Stimulated activated CD4-positive, alpha-beta T cell treated with anti-CD3 and anti-CD28 coated beads, Interleukin-15, amount 100 ng/mL, for 48 hours (primary cell): ENCODE measurements at regions not wholly inside any gene's neighbourhood (a gene's known extent, or its start where the extent isn't known, plus 50 kb on each side); places are given as distances from the start of the nearest gene placed in this dataset.

Experiments
- DNase-seq, 2 donors: peaks; one replicate each; pipeline ENCODE4 v3.0.0-alpha.2; 2020; ENCODE audit warnings: low read depth in 2 of 2

- DNase-seq: no peak
These were observed 289.5 kb upstream of the CCDC196 start for GRCh38 chr14:66196670-66197069.

DNA sequence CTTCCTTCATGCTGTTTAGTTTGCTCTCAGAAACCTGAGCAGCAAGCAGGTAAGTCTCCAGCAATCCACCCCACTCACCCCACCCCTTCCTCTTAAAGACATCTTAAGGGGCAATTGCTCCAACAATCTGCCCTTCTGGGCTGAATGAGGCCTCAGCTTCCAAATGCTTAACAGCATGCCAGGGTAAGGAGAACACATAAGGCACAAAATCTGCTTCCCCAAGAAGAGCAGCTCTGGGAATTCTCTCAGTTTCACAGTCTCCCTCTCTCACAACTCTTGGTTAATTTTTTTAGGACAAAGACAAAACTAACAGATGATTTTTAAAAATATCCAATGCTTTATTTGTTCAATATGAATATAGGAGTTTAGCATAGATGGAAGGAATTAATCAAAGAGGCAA, 288.9 kb upstream of the CCDC196 start:
- DNase-seq: no peak

- DNase-seq: no peak
These were observed 279.6 kb upstream of the CCDC196 start for GRCh38 chr14:66206554-66206953.

- DNase-seq: no peak
These were observed 269.4 kb upstream of the CCDC196 start for GRCh38 chr14:66216763-66217162.

DNA sequence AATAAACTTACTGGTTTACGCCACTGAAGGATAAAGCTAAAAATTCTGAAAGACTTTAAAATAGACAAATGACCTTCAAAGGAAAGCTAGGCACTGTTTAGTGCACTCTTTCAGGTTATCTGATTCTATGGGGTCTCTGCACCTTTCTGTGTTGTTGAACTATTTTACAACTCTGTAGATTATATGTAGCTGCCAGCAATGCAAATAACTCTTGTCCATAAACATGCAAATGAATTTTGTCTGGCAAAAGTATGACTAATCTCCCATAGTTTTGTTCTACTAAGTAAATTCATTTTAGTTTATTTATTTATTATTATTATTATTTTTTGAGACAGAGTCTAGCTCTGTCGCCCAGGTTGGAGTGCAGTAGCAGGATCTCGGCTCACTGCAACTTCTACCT, 266.3 kb upstream of the CCDC196 start:
- no peak for DNase-seq

DNA sequence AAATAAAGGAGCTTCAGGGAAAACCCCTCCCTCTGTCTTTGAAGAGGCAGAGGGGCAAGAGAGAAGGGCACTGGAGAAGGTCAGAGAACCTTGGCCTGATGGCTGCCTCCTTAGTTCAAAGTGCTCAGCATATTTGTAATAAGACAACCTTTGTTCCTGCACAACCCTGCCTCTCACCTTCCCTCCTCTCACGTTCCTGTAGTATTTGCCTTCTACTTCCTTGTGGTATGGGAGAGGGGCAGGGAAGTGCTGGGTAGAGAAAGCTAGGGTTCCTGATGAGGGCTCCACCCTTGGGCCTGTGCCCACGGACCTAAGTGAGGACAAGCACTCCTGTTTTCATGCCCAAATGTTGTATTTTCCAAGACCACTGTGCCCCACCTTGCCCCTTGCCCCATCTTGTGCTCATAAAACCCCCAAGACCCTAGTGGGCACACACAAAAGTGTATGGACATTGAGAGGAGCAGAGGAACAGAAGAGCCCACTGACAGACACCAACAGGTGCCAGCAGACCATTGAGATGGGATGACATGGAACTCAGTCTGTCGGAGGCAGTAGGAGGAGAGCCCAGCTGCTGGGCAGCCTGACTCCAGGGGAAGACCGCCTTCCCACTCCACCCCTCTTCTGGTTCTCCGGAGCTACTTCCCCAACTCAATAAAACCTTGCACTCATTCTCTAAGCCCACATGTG, 261.5 kb upstream of the CCDC196 start:
- DNase-seq: no peak

DNA sequence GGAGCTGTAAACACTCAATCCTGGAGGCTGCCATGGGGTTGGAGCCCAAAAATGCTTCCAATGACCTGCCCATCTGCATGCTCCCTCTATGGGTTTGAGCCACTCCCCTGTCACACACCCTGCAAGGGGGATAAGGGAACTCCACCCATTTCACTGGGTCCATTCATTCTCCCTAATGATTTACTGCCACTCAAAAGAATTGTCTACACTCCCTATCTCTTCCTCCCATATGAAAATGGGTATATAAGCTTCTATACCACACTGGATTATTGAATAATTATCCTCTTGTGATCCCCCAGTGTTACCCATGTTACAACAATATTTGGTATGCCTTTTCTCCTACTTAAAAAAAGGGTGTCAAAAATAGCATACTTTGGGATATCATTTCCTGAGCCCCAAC, 260.8 kb upstream of the CCDC196 start:
- no peak for DNase-seq

DNA sequence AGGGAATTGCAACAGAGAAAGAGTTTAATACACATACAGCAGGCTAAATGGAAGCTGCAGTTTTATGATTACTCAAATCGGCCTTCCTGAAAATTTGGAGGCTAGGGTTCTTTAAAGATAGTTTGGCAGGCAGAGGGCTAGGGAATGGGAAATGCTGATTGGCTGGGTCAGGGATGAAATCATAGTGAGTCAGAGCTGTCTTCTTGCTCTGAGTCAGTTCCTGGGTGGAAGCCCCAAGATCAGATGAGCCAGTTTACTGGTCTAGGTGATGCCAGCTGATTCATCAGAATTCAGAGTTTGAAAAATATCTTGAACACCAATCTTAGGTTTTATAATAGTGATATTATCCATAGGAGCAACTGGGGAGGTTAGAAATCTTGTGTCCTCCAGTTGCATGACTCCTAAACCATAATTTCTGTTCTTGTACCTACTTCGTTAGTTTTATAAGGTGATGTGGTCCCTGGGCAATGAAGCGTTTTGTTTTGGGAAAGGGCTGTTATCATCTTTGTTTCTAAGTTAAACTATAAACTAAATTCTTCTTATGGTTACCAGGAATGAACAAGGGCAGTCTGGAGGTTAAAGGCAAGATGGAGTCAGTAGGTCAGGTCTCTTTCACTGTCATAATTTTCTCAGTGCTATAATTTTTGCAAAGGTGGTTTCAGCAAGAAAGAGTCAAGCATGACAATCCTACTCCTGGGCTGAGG, 257.8 kb upstream of the CCDC196 start:
- peak; percentile 15 to 32 for DNase-seq

DNA sequence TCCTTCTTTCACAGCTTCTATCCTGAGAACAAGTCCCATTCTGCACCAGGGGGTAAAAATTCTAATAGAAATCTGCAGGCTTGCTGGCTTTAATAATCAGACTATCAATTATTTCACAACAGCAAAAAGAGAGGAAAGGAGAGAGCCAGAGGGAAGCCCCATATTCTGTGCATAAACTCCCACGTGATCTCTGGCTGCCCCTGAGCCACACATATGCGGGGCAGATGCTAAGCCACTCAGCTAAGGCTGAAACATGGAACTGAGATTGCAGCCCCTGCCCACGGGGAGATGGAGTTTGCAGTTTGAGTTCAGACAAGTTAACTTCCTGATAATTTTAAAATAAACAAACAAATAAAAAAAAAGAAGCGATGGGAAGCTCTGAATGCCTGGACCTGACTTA, 254.4 kb upstream of the CCDC196 start:
- DNase-seq: no peak

GRCh38 chr14:66233591-66233990, 252.6 kb upstream of the CCDC196 start:
- no peak for DNase-seq

GRCh38 chr14:66234411-66234810, 251.8 kb upstream of the CCDC196 start:
- no peak for DNase-seq

DNA sequence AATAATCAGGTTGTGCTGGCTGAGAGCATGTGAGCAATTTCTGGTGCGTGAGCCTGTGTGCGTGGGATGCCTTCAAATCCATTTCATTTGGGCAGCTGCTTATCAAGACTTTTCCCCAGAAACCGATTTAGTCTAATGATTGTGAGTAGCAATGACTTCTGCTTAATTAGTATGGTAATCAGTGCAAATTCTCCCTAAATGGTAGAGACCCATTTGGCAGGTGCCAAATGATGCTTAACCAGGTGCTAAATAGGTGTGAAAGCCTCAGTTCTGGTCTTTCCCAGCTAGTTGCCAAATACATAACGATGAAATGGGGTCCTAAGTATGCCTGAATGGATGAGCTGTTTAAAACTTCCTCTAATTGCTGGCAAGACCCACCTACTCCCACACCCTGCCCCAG, 248.4 kb upstream of the CCDC196 start:
- DNase-seq: no peak

GRCh38 chr14:66238969-66239368, 247.2 kb upstream of the CCDC196 start:
- no peak for DNase-seq

GRCh38 chr14:66239589-66239988, 246.6 kb upstream of the CCDC196 start:
- no peak for DNase-seq

DNA sequence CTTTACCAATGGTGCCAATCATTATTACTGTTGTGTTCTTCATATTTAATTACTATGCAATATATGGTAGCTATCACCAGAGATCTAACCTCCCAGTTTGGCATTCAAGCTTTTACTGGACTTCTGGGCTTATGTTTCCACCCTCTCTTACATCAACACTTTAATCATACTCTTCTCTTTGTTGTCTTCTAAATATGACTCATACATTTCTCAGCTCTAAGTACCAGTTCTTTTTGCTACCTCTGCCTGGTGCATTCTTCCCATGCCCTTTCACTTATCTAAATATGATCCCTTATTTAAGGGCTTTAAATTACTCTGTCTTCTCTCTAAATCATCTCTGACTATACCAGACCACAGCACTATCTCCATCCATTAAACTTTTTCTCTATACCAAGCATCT, 246.1 kb upstream of the CCDC196 start:
- no peak for DNase-seq

DNA sequence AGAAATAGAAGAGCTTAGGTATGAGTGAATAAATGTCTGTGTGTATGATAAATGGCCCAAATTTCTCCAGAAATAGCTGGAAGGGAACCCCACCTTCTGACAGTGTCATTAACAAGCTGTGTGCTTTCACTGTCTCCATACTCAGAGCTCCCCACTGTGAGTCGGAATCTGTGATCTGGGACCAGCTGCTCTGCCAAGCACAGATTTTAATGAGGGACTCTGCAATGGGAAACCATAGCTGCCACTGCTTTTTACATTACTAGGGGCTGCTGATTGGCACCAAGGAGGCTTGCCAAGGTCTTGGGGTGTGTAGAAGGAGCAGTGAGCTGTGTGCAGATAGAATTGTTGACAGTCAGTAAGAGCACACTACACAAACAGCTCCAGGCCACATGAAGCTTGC, 244.2 kb upstream of the CCDC196 start:
- no peak for DNase-seq

DNA sequence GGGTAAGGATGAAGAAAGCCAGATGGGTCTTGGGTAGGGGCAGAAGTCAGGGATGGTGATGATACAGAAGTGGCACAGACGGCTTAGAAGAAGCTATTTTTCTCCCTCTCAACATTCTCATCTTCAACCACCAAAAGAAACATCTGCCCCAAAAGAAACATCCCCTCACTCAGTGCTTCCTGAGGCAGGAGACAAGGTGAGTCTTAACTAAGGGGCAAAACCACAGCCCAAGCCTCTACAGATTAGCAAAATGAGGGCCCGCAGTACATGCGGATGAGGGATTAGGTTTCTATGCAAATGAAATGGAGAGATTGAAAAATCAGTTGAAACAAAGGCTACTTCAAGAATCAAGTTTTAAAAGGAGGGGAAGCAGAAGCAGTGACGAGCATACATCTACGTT, 241.3 kb upstream of the CCDC196 start:
- DNase-seq: no peak

DNA sequence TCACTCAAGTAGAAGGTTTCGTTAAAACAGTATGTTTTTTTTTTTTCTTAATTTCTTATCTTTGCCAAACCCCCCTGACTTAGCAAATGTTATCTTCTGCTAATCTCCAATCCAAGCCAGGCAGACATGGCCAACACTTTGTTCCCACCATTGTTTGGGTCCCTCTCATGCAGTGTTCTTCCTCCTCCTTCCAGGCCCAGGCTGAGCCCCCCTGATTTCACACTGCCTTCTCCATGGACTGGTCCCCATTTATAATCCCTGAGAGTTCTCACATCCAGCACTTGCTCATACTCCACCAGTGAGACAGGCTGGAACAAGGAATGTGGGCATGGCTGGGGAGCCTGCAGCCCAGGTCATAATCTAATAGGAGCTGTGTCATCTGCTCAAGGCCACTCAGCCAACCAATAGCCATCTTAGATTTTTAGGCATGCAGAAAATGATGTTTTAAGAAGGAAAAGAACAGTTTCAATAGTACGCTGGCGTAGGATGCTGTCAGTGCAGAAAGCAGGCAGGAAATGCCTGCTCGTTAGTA, 238.4 kb upstream of the CCDC196 start:
- no peak for DNase-seq

- no peak for DNase-seq
These were observed 237.9 kb upstream of the CCDC196 start for GRCh38 chr14:66248256-66248655.

DNA sequence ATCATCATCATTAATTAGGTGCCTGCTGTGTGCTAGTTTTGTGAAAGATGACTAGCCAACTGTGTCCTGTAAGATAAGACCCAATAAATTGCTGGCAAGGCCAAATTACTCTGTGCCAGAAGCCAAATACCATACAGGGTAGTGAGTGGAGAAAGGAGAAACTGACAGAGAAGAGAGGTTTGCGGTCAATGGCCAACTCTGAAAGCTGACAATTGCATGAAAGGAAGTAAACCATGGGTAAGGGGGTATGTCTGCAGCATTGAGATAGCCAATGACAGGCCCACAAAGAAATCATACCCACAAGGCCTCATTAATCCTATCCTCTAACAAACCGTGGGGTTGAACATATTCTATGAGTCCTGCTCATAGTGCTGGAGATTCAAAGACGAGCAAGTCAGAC, 236.6 kb upstream of the CCDC196 start:
- DNase-seq: no peak

- DNase-seq: no peak
These were observed 232.1 kb upstream of the CCDC196 start for GRCh38 chr14:66254038-66254437.

DNA sequence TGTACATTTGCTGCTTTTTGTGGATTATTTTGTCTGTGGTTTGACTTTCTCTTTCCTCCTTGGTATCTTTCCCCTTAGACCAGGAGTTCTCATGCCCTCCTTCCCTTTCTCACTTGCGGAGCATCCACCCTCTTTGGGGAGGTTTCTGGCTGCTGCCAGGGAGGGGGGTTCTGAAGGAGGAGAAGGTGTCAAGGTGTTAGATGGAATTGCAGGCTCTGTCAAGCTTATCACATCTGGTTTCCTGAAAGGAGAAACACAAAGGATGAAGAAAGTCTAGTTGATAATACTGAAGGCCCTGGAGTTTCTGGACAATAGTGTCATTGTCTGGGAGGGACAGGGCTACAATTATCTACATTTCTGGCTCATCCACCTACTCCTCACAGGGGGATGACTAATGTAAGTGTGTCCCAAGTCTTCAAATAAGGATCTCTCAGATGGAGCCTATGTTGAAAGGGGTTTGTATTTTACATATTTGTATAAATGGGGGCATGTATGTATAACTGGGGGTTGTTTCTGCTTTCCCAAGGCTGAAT, 217.3 kb upstream of the CCDC196 start:
- no peak for DNase-seq

DNA sequence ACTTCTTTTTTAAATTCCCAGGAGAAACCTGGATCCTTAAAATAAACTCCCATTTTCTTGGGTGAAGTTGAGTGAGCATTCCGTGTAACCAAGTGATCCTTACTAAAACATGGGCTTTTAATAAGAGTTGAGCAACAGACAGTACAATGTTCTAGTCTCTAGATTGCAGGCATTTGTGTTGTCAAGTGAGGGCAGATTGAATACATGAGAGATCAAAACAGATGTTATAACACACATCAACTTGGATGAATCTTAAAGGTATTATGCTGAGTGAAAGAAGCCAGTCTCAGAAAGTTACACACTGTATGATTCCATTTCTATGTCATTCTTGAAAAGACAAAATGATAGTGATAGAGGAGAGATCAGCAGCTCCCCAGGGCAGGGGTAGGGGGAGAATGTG, 213.9 kb upstream of the CCDC196 start:
- no peak for DNase-seq
